C4-2B (cell line): ENCODE measurements at regions not wholly inside any gene's neighbourhood (a gene's known extent, or its start where the extent isn't known, plus 50 kb on each side); places are given as distances from the start of the nearest gene placed in this dataset.

ENCODE experiments used
- CTCF ChIP-seq: fragments of 450-650 bp; conservative IDR thresholded peaks from 2 replicates; pipeline ENCODE4 v1.5.1; 2017; ENCODE audit warnings: mild to moderate bottlenecking
- ZFX ChIP-seq: fragments of 450-650 bp; IDR thresholded peaks from 2 replicates; pipeline ENCODE4 v1.6.1; 2017

DNA sequence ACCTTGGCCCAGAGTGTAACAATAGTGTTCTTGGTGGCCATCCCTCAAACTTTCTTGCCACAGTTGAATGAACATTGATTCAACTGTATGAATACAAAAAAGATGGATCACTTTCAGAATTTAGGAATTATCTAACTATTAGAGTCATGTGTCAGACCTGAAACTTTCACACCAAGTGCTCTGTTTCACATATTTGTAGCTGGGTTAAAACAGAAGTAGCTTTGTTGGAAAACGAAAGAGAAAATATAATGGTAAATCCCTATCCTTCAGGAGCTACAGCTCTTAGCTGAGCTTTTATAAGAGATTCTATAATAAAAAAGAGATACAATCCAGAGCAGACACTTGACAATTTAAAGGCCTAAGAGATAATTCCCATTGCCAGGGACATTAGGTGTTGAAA, 719.3 kb downstream of the JRKL start:
- TF ChIP-seq CTCF (no peak), ZFX (no peak)
